ACHN (cell line): ENCODE measurements at regions not wholly inside any gene's neighbourhood (a gene's known extent, or its start where the extent isn't known, plus 50 kb on each side); places are given as distances from the start of the nearest gene placed in this dataset.
"Not testable (repeated sequence)": the region's sequence is repeated elsewhere in the genome, so short reads cannot be mapped to it uniquely, and the experiment has no call there.

Experiments
- DNase-seq: peaks from one replicate; pipeline ENCODE4 v3.0.0-alpha.2; 2015
- in situ Hi-C: cut with HindIII; loops from 2 replicates; pipeline ENCODE4 v1.10.0; 2017; ENCODE audit warnings: low sequenced_read_pairs, low pct_ligation_motif_present, low pct_unique_long_range_greater_than_20kb

GRCh38 chr15:39016706-39017105, 452.1 kb upstream of the RASGRP1 start:
- in situ Hi-C loops, result no loop called here
- DNase-seq, result no peak

GRCh38 chr15:39018966-39019365, 454.4 kb upstream of the RASGRP1 start:
- in situ Hi-C loops, result no loop called here
- no peak for DNase-seq

GRCh38 chr15:39021341-39021740, 456.7 kb upstream of the RASGRP1 start:
- DNase-seq, result no peak
- in situ Hi-C loops, result no loop called here

GRCh38 chr15:39022532-39023305, 458.1 kb upstream of the RASGRP1 start:
- in situ Hi-C loops, result no loop called here
- no peak for DNase-seq

GRCh38 chr15:39025321-39025720, 460.7 kb upstream of the RASGRP1 start:
- DNase-seq, result no peak
- in situ Hi-C loops, result no loop called here

- no peak for DNase-seq
- in situ Hi-C loops, result no loop called here
Measured at GRCh38 chr15:39025881-39026280, 461.3 kb upstream of the RASGRP1 start.

GRCh38 chr15:39028069-39028468, 463.5 kb upstream of the RASGRP1 start:
- peak; percentile 31 for DNase-seq
- in situ Hi-C loops, result no loop called here

- in situ Hi-C loops, result no loop called here
- DNase-seq, result no peak
Measured at GRCh38 chr15:39029741-39030140, 465.1 kb upstream of the RASGRP1 start.

- no peak for DNase-seq
- in situ Hi-C loops, result no loop called here
Measured at GRCh38 chr15:39030291-39031070, 465.9 kb upstream of the RASGRP1 start.

- in situ Hi-C loops, result no loop called here
- no peak for DNase-seq
Measured at GRCh38 chr15:39031596-39031995, 467.0 kb upstream of the RASGRP1 start.

GRCh38 chr15:39034816-39035215, 470.2 kb upstream of the RASGRP1 start:
- no peak for DNase-seq

GRCh38 chr15:39037611-39038010, 473.0 kb upstream of the RASGRP1 start:
- DNase-seq, in situ Hi-C loops: not testable (repeated sequence)

More at GRCh38 chr15:39034816-39035215, 470.2 kb upstream of the RASGRP1 start:
- in situ Hi-C loops, result no loop called here

GRCh38 chr15:39040861-39041260, 476.2 kb upstream of the RASGRP1 start:
- in situ Hi-C loops, result no loop called here
- no peak for DNase-seq

GRCh38 chr15:39041979-39042495, 477.4 kb upstream of the RASGRP1 start:
- DNase-seq, result no peak
- in situ Hi-C loops, result no loop called here

- DNase-seq, result no peak
- in situ Hi-C loops, result no loop called here
Measured at GRCh38 chr15:39051626-39052322, 487.2 kb upstream of the RASGRP1 start.

- no peak for DNase-seq
- in situ Hi-C loops, result no loop called here
Measured at GRCh38 chr15:39052323-39052705, 487.7 kb upstream of the RASGRP1 start.

- in situ Hi-C loops, result no loop called here
- DNase-seq, result no peak
Measured at GRCh38 chr15:39053480-39053879, 488.9 kb upstream of the RASGRP1 start.

- in situ Hi-C loops, result no loop called here
- DNase-seq, result no peak
Measured at GRCh38 chr15:39054128-39054732, 489.6 kb upstream of the RASGRP1 start.

GRCh38 chr15:39056357-39056756, 491.7 kb upstream of the RASGRP1 start:
- in situ Hi-C loops, result no loop called here
- DNase-seq, result no peak
